CD4-positive, alpha-beta T cell treated with Interleukin-4 for 4 hours (primary cell): ENCODE measurements at regions not wholly inside any gene's neighbourhood (a gene's known extent, or its start where the extent isn't known, plus 50 kb on each side); places are given as distances from the start of the nearest gene placed in this dataset.
"Not testable (repeated sequence)": the region's sequence is repeated elsewhere in the genome, so short reads cannot be mapped to it uniquely, and the experiment has no call there.

Source experiments
- DNase-seq: peaks from one replicate; pipeline ENCODE4 v3.0.0-alpha.2; 2020

GRCh38 chr6:126206504-126207246, 133.2 kb upstream of the CENPW start:
- no peak for DNase-seq

- no peak for DNase-seq
Measured at GRCh38 chr6:126210398-126211075, 129.4 kb upstream of the CENPW start.

GRCh38 chr6:126217497-126217896, 122.4 kb upstream of the CENPW start:
- no peak for DNase-seq

GRCh38 chr6:126220901-126221300, 119.0 kb upstream of the CENPW start:
- DNase-seq = not testable (repeated sequence)

GRCh38 chr6:126227833-126228702, 111.8 kb upstream of the CENPW start:
- DNase-seq = no peak

GRCh38 chr6:126232671-126233070, 107.2 kb upstream of the CENPW start:
- DNase-seq = no peak

GRCh38 chr6:126233192-126233591, 106.7 kb upstream of the CENPW start:
- no peak for DNase-seq

- DNase-seq = no peak
Measured at GRCh38 chr6:126235363-126235762, 104.6 kb upstream of the CENPW start.

- no peak for DNase-seq
Measured at GRCh38 chr6:126245077-126245476, 94.8 kb upstream of the CENPW start.

- no peak for DNase-seq
Measured at GRCh38 chr6:126252154-126252553, 87.8 kb upstream of the CENPW start.

GRCh38 chr6:126253431-126253830, 86.5 kb upstream of the CENPW start:
- DNase-seq = no peak

- no peak for DNase-seq
Measured at GRCh38 chr6:126258150-126258549, 81.8 kb upstream of the CENPW start.

GRCh38 chr6:126261792-126262421, 78.0 kb upstream of the CENPW start:
- DNase-seq = no peak

- DNase-seq = no peak
Measured at GRCh38 chr6:126264265-126264664, 75.7 kb upstream of the CENPW start.

- DNase-seq = no peak
Measured at GRCh38 chr6:126266664-126267063, 73.3 kb upstream of the CENPW start.

GRCh38 chr6:126267626-126268025, 72.3 kb upstream of the CENPW start:
- DNase-seq = no peak

GRCh38 chr6:126268092-126268491, 71.8 kb upstream of the CENPW start:
- DNase-seq = no peak

- no peak for DNase-seq
Measured at GRCh38 chr6:126280287-126280686, 59.6 kb upstream of the CENPW start.

GRCh38 chr6:126285871-126286365, 54.0 kb upstream of the CENPW start:
- DNase-seq = no peak
